Tibial nerve (tissue), 4 donors: ENCODE measurements at regions not wholly inside any gene's neighbourhood (a gene's known extent, or its start where the extent isn't known, plus 50 kb on each side); places are given as distances from the start of the nearest gene placed in this dataset.

Source experiments
- EP300 ChIP-seq, 2 donors: sonication (generic); formaldehyde crosslinking; IDR thresholded peaks; one replicate each; pipeline ENCODE4 v1.6.1; 2017; ENCODE audit warnings: antibody characterized with exemption in 2 of 2, mild to moderate bottlenecking in 1 of 2
- POLR2A ChIP-seq, 2 donors: fragments of 450-650 bp; IDR thresholded peaks; one replicate each; pipeline ENCODE4 v1.6.1; 2017; ENCODE audit warnings: antibody characterized with exemption in 2 of 2, mild to moderate bottlenecking in 2 of 2, moderate library complexity in 2 of 2
- TF ChIP-seq, protein P1 (sequence below), 5 experiments: fragments of 200-600 bp in 3 of 5; fragments of 450-650 bp in 2 of 5; sonication (generic) in 3 of 5; IDR thresholded peaks; one replicate each; pipeline ENCODE4 v1.5.1; 2016 to 2019; ENCODE audit warnings: antibody characterized with exemption in 5 of 5, mild to moderate bottlenecking in 3 of 5, moderate library complexity in 2 of 5

DNA sequence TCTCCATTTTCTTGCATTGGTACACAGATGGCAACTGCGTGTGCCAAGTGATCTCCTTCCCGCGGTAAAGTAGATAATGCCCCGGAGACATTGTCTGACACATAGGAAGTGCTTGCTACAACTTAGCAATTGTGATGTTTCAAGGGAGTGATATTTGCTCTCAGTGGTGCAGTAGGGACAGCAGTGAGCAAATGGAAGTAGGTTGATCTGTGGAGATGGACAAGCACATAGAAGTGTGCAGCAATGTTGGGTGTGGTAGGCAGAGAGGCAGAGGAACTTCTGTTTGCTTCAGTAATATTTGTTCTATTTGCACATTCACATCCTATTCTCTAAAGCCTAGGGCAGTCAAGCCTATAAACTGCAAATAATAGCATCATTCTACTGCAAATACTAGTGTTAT, 846.7 kb upstream of the PRKX start:
- no peak for TF ChIP-seq POLR2A (IDR thresholded peaks at IDR 0.05)
- TF ChIP-seq, protein P1, sequence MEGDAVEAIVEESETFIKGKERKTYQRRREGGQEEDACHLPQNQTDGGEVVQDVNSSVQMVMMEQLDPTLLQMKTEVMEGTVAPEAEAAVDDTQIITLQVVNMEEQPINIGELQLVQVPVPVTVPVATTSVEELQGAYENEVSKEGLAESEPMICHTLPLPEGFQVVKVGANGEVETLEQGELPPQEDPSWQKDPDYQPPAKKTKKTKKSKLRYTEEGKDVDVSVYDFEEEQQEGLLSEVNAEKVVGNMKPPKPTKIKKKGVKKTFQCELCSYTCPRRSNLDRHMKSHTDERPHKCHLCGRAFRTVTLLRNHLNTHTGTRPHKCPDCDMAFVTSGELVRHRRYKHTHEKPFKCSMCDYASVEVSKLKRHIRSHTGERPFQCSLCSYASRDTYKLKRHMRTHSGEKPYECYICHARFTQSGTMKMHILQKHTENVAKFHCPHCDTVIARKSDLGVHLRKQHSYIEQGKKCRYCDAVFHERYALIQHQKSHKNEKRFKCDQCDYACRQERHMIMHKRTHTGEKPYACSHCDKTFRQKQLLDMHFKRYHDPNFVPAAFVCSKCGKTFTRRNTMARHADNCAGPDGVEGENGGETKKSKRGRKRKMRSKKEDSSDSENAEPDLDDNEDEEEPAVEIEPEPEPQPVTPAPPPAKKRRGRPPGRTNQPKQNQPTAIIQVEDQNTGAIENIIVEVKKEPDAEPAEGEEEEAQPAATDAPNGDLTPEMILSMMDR (IDR thresholded peaks at IDR 0.05): no peak
- TF ChIP-seq EP300 (IDR thresholded peaks at IDR 0.05): no peak
